Gastrocnemius medialis (tissue), 4 donors: ENCODE measurements at regions not wholly inside any gene's neighbourhood (a gene's known extent, or its start where the extent isn't known, plus 50 kb on each side); places are given as distances from the start of the nearest gene placed in this dataset.

Experiments
- ATAC-seq, 2 donors: fragments of 150-250 bp; one replicate each; pipeline ENCODE4 v1.9.1; 2016
- DNase-seq, 2 donors: peaks; one replicate each; pipeline ENCODE4 v3.0.0-alpha.2; 2019
- H3K27ac ChIP-seq, 4 donors: fragments of 200-600 bp; sonication (generic); 1 replicate in 1 of 4; 2 replicates in 3 of 4; pipeline ENCODE4 v1.5.1; 2016 to 2018; ENCODE audit warnings: mild to moderate bottlenecking in 2 of 4, moderate library complexity in 1 of 4
- H3K27me3 ChIP-seq, 3 donors: fragments of 200-600 bp; sonication (generic) in 2 of 3; 1 replicate in 1 of 3; 2 replicates in 2 of 3; pipeline versions ENCODE4 v1.5.1 to v1.6.0; 2016 to 2019; ENCODE audit warnings: mild to moderate bottlenecking in 1 of 3, moderate library complexity in 1 of 3
- H3K36me3 ChIP-seq, 2 donors: fragments of 200-600 bp; sonication (generic) in 1 of 2; one replicate each; pipeline ENCODE4 v1.5.1; 2017 to 2018
- H3K4me1 ChIP-seq, 2 donors: fragments of 200-600 bp; sonication (generic) in 1 of 2; one replicate each; pipeline ENCODE4 v1.5.1; 2016 to 2017; ENCODE audit warnings: mild to moderate bottlenecking in 2 of 2
- H3K4me3 ChIP-seq, 4 donors: fragments of 200-600 bp; sonication (generic) in 3 of 4; 1 replicate in 1 of 4; 2 replicates in 3 of 4; pipeline ENCODE4 v1.5.1; 2016 to 2019; ENCODE audit warnings: mild to moderate bottlenecking in 2 of 4
- H3K9me3 ChIP-seq, 3 donors: fragments of 200-600 bp; sonication (generic) in 2 of 3; 1 replicate in 1 of 3; 2 replicates in 2 of 3; pipeline ENCODE4 v1.5.1; 2016 to 2019
- POLR2A ChIP-seq, 2 donors: fragments of 450-650 bp; IDR thresholded peaks; one replicate each; pipeline ENCODE4 v1.6.1; 2017; ENCODE audit warnings: antibody characterized with exemption in 2 of 2, mild to moderate bottlenecking in 2 of 2, moderate library complexity in 2 of 2
- in situ Hi-C, 4 donors: fragments of 200-750 bp; cut with MboI; loops; one replicate each; pipeline versions ENCODE4 v1.15.0 to v1.8.0; 2017; ENCODE audit warnings: low sequenced_read_pairs in 4 of 4
- intact Hi-C: fragments of 100-400 bp; cut with DNase I; formaldehyde crosslinking; loops from one replicate; pipeline ENCODE4 v1.15.1; 2023; ENCODE audit warnings: low total_unique reads
- TF ChIP-seq, protein P1 (sequence below), 5 experiments: fragments of 450-650 bp in 3 of 5; fragments of 200-600 bp in 2 of 5; sonication (generic) in 2 of 5; IDR thresholded peaks in 4 of 5; conservative IDR thresholded peaks in 1 of 5; 1 replicate in 4 of 5; 2 replicates in 1 of 5; pipeline ENCODE4 v1.5.1; 2016 to 2019; ENCODE audit warnings: antibody characterized with exemption in 5 of 5, mild to moderate bottlenecking in 3 of 5, moderate library complexity in 3 of 5

DNA sequence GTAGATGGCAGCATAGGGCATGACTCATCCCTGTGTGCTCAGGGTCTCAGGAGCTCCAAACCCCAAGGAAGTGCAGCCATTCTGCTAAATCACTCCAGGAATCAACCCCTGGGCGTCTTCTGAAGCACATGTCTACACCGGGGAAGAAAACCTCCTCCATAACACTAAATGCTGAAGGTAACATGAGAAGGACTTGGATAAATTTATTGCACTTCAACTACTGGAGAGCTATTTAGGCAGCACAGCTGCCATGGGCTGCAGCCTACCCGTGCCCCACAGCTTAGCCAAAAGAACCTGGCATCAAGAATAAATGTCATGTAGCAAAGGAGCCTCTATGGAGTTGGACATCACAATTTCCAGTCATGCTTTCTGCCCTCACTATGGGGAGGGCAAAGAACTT lies 141.7 kb downstream of the GPCPD1 start:
- in situ Hi-C loops, result no loop called here
- no peak overlapping the region for H3K27ac ChIP-seq
- intact Hi-C loops, result no loop called here
- H3K4me3 ChIP-seq, result no peak overlapping the region
- H3K9me3 ChIP-seq, result no peaks in the 10 kb centered on the region
- ATAC-seq (no peak), DNase-seq (no peak)
- TF ChIP-seq POLR2A (IDR thresholded peaks at IDR 0.05), result no peak
- TF ChIP-seq, protein P1, sequence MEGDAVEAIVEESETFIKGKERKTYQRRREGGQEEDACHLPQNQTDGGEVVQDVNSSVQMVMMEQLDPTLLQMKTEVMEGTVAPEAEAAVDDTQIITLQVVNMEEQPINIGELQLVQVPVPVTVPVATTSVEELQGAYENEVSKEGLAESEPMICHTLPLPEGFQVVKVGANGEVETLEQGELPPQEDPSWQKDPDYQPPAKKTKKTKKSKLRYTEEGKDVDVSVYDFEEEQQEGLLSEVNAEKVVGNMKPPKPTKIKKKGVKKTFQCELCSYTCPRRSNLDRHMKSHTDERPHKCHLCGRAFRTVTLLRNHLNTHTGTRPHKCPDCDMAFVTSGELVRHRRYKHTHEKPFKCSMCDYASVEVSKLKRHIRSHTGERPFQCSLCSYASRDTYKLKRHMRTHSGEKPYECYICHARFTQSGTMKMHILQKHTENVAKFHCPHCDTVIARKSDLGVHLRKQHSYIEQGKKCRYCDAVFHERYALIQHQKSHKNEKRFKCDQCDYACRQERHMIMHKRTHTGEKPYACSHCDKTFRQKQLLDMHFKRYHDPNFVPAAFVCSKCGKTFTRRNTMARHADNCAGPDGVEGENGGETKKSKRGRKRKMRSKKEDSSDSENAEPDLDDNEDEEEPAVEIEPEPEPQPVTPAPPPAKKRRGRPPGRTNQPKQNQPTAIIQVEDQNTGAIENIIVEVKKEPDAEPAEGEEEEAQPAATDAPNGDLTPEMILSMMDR (IDR thresholded peaks at IDR 0.05 in 4 of 5, conservative IDR thresholded peaks at IDR 0.05 in 1 of 5), result no peak
- H3K36me3 ChIP-seq, result no peaks in the 10 kb centered on the region
- H3K4me1 ChIP-seq, result no peaks in the 10 kb centered on the region
- H3K27me3 ChIP-seq, result no peaks in the 10 kb centered on the region

DNA sequence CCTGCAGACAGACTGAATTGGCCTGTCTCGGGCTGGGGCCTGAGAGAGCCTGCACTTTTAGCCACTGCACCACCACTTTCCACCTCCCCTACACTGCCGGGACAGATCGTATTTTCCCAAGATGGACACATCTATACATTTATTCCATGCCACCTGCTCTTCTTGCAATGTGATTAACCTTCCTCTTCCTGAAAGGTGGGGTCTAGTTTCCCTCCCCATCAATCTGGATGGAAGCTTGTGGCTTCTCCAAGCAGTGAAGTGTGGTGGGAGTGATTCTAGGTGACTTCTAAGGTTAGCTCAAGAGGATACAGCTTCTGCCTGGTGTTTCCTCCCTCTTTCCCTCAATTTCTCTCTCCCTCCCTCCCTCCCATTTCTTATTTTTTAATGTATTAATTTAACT lies 143.7 kb downstream of the GPCPD1 start:
- TF ChIP-seq, protein P1 (IDR thresholded peaks at IDR 0.05 in 4 of 5, conservative IDR thresholded peaks at IDR 0.05 in 1 of 5), result no peak
- TF ChIP-seq POLR2A (IDR thresholded peaks at IDR 0.05), result no peak
- Histone ChIP-seq H3K4me1 (no peaks in the 10 kb centered on the region), H3K27ac (no peak overlapping the region), H3K9me3 (no peaks in the 10 kb centered on the region), H3K4me3 (no peak overlapping the region), H3K27me3 (no peaks in the 10 kb centered on the region), H3K36me3 (no peaks in the 10 kb centered on the region)
- no peak for DNase-seq
- intact Hi-C loops, result no loop called here
- no peak for ATAC-seq
- in situ Hi-C loops, result no loop called here

DNA sequence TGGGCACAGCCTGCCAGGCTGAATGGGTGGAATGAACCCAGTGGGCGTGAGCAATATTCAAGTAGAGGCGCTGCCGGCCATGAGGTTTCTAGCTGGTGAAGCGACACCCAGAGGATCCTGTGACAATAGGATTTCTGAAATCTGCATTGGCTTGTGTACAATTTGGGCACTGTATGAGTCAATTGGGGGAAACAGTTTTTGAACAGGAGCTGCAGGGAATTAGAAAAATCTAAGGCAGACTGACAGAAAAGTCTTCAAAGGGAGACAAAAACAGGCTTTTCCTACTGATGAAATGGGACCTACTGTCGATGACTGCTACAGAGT lies 145.2 kb downstream of the GPCPD1 start:
- Histone ChIP-seq H3K9me3 (no peaks in the 10 kb centered on the region), H3K27me3 (no peaks in the 10 kb centered on the region), H3K4me3 (no peak overlapping the region), H3K4me1 (no peaks in the 10 kb centered on the region), H3K27ac (no peak overlapping the region), H3K36me3 (no peaks in the 10 kb centered on the region)
- in situ Hi-C loops (no loop called here), intact Hi-C loops (no loop called here)
- DNase-seq (no peak), ATAC-seq (no peak)
- TF ChIP-seq, protein P1 (IDR thresholded peaks at IDR 0.05 in 4 of 5, conservative IDR thresholded peaks at IDR 0.05 in 1 of 5), result no peak
- TF ChIP-seq POLR2A (IDR thresholded peaks at IDR 0.05), result no peak

DNA sequence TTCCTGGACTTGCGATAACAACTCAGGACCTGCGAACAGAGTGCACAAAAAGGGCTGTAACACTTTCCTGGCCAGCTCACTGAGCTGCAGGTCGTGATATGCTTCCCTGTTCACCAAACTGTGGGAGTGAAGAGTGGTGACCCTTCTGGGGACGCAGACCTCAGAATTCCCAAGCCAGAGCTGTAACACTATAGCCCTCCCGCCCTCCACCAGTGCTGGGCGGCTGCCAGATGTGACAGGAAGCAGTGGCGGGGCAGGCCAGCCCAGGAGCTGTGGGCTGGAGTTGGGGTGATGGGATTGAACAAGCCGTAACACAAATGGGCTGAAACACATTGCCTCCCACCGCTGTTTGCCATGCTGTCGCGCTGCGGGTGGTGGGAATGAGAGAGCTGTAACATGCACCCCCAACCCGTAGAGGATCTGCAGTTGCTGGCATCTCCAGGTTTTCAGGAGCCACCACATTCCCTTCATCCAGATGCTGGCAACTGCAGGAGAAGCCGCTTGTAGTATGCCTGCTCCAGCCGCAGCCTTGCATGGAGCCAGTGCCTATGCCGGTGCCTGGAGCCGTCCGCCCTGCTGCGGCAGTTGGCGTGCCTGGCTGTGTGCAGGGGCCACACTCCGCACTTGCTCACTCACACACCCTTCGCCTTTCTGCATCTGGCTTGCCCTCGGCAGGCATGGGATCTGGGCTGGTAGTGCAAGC lies 145.8 kb downstream of the GPCPD1 start:
- intact Hi-C loops (no loop called here), in situ Hi-C loops (no loop called here)
- no peaks in the 10 kb centered on the region for H3K4me1 ChIP-seq
- no peaks in the 10 kb centered on the region for H3K9me3 ChIP-seq
- no peak overlapping the region for H3K4me3 ChIP-seq
- no peak for TF ChIP-seq POLR2A (IDR thresholded peaks at IDR 0.05)
- TF ChIP-seq, protein P1 (IDR thresholded peaks at IDR 0.05 in 4 of 5, conservative IDR thresholded peaks at IDR 0.05 in 1 of 5), result no peak
- H3K27me3 ChIP-seq, result no peaks in the 10 kb centered on the region
- no peak for DNase-seq
- no peak overlapping the region for H3K27ac ChIP-seq
- ATAC-seq, result no peak
- H3K36me3 ChIP-seq, result no peaks in the 10 kb centered on the region
